ENCODE measurements at regions not wholly inside any gene's neighbourhood (a gene's known extent, or its start where the extent isn't known, plus 50 kb on each side); places are given as distances from the start of the nearest gene placed in this dataset.

Small RNA genes lying in the stretch of these regions (small RNA-seq; reads per million reads assigned to genes)
- gene AL596028.1 (0 reads per million in 2 experiments), gene RNA5SP210 (0 reads per million in 2 experiments)

Data from NCI-H460 (cell line).